Prostate gland (tissue), 2 donors: ENCODE measurements at regions not wholly inside any gene's neighbourhood (a gene's known extent, or its start where the extent isn't known, plus 50 kb on each side); places are given as distances from the start of the nearest gene placed in this dataset.
A peak's percentile ranks its signal among the peaks of the same experiment; 100 is the strongest.

ENCODE experiments used
- DNase-seq: peaks from one replicate; pipeline ENCODE4 v3.0.0-alpha.2; 2019; ENCODE audit warnings: low spot score
- H3K27ac ChIP-seq, 2 donors: fragments of 200-600 bp; sonication (generic); 2 replicates each; pipeline ENCODE4 v1.5.1; 2017 to 2019
- H3K27me3 ChIP-seq: fragments of 200-600 bp; sonication (generic); replicated peaks from 2 replicates; pipeline ENCODE4 v1.5.1; 2019; ENCODE audit not compliant: insufficient read depth
- H3K36me3 ChIP-seq, 2 donors: fragments of 200-600 bp; sonication (generic); 1 replicate in 1 of 2; 2 replicates in 1 of 2; pipeline versions ENCODE4 v1.5.1 to v1.8.1; 2017 to 2019
- H3K4me1 ChIP-seq: fragments of 200-600 bp; sonication (generic); replicated peaks from 2 replicates; pipeline ENCODE4 v1.5.1; 2019
- H3K4me3 ChIP-seq, 2 donors: fragments of 200-600 bp; sonication (generic); 2 replicates each; pipeline ENCODE4 v1.5.1; 2017 to 2019
- H3K9me3 ChIP-seq: fragments of 200-600 bp; sonication (generic); 2 replicates; pipeline ENCODE4 v1.5.1; 2017
- CTCF ChIP-seq, 4 experiments: fragments of 200-600 bp in 2 of 4; fragments of 450-650 bp in 2 of 4; sonication (generic) in 2 of 4; IDR thresholded peaks; 1 replicate in 3 of 4; 2 replicates in 1 of 4; pipeline ENCODE4 v1.5.1; 2016 to 2019; ENCODE audit warnings: antibody characterized with exemption in 4 of 4, mild to moderate bottlenecking in 2 of 4, moderate library complexity in 2 of 4
- POLR2A ChIP-seq: fragments of 450-650 bp; IDR thresholded peaks from one replicate; pipeline ENCODE4 v1.6.1; 2016; ENCODE audit warnings: antibody characterized with exemption, mild to moderate bottlenecking
- POLR2AphosphoS5 ChIP-seq: sonication (generic); formaldehyde crosslinking; IDR thresholded peaks from one replicate; pipeline ENCODE4 v1.6.1; 2017; ENCODE audit warnings: antibody characterized with exemption
- WGBS: methylation state at CpG from one replicate; pipeline ENCODE4 v1.1.5; 2018; 5-methylcytosine and 5-hydroxymethylcytosine counted together
- intact Hi-C: fragments of 100-400 bp; cut with DNase I; formaldehyde crosslinking; loops from one replicate; pipeline ENCODE4 v1.14.2; 2022

DNA sequence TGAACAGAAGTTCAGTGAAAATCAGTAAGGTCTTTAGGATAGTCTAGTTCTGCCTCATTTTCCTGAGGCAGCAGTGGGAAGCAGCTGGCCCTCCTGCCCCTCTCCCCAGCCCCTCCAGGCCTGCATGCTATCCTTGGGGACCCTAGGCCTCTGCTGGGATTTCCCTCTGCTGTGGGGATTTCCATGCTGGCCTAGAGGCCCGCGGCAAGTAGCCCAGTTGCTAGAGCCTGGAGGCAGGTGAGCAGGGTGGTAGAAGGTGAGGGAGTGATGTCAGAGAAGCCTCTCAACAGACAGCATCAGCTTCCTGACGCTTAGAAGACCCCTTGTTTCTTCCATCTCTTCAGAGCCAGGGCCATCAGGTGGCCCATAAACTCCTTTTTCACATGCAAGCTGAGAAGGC lies 305.8 kb upstream of the THBS1 start:
- intact Hi-C loops = no loop called here
- Histone ChIP-seq H3K9me3 (no peaks in the 10 kb centered on the region), H3K36me3 (no peaks in the 10 kb centered on the region), H3K27me3 (no peaks in the 10 kb centered on the region), H3K4me3 (no peak overlapping the region), H3K4me1 (peaks cover 17% of the 10 kb centered on the region), H3K27ac (peak overlapping the region; percentile 66 to 75)
- no peak for DNase-seq
- TF ChIP-seq CTCF (IDR thresholded peaks at IDR 0.05) = no peak
- no peak for TF ChIP-seq POLR2AphosphoS5
- no peak for TF ChIP-seq POLR2A
- WGBS = 74% methylated on average over 3 of the region's 3 CpGs

DNA sequence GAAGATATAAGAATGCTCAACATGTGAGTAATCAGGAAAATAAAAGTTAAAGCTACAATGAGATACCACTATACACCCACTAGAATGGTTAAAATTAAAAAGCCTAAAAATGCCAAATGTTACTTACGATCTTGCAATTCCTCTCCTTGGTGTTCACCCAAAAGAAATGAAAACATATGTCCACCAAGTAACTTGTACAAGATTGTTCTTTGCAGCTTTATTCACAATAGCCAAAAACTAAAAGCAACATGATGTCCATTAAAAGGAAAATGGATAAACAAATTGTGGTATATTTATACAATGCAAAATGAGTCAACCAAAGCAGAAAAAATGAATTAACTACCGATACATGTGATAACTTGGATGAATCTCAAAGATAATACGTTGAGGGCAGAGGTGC lies 301.6 kb upstream of the THBS1 start:
- DNase-seq = no peak

GRCh38 chr15:39281094-39281493 lies 299.8 kb upstream of the THBS1 start:
- Histone ChIP-seq H3K9me3 (no peaks in the 10 kb centered on the region), H3K27ac (no peak overlapping the region), H3K4me1 (no peaks in the 10 kb centered on the region), H3K27me3 (no peaks in the 10 kb centered on the region), H3K36me3 (no peaks in the 10 kb centered on the region), H3K4me3 (no peak overlapping the region)
- 57% methylated on average over 1 of the region's 1 CpG for WGBS
- no peak for DNase-seq
- TF ChIP-seq CTCF (IDR thresholded peaks at IDR 0.05) (no peak), POLR2A (no peak), POLR2AphosphoS5 (no peak)
- intact Hi-C loops = no loop called here

More for the DNA sequence above, 301.6 kb upstream of the THBS1 start:
- Histone ChIP-seq H3K27ac (no peak overlapping the region), H3K4me3 (no peak overlapping the region), H3K27me3 (no peaks in the 10 kb centered on the region), H3K36me3 (no peaks in the 10 kb centered on the region), H3K4me1 (peaks cover 14% of the 10 kb centered on the region), H3K9me3 (no peaks in the 10 kb centered on the region)
- WGBS = 75% methylated on average over 3 of the region's 3 CpGs
- intact Hi-C loops = no loop called here
- TF ChIP-seq POLR2AphosphoS5 = no peak
- TF ChIP-seq CTCF (IDR thresholded peaks at IDR 0.05) = no peak
- no peak for TF ChIP-seq POLR2A

DNA sequence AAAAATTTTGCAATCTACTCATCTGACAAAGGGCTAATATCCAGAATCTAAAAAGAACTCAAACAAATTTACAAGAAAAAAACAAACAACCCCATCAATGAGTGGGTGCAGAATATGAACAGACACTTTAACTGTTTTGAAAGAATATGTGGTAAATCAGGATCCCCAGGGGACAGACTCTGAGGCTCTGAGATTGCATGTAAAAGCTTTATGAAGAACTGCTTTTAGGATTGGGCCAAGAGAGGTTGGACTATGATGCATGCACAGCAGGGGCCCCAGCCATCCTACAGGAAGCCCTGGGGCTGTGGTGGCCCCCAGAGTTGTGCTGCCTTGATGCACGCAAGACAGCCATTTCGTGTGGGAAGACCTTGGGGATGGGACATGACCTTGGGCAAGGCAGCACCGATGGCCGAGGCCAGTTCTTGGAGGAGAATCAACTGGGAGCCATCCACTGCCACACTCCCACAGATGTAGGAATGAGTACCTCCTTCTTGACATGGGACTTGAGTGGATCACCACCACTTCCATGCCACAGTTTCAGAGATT lies 298.1 kb upstream of the THBS1 start:
- Histone ChIP-seq H3K4me1 (no peaks in the 10 kb centered on the region), H3K36me3 (no peaks in the 10 kb centered on the region), H3K27me3 (no peaks in the 10 kb centered on the region), H3K9me3 (no peaks in the 10 kb centered on the region), H3K27ac (no peak overlapping the region), H3K4me3 (no peak overlapping the region)
- intact Hi-C loops = no loop called here
- TF ChIP-seq POLR2AphosphoS5 (no peak), POLR2A (no peak), CTCF (IDR thresholded peaks at IDR 0.05) (no peak)
- no peak for DNase-seq
- 84% methylated on average over 4 of the region's 4 CpGs for WGBS

DNA sequence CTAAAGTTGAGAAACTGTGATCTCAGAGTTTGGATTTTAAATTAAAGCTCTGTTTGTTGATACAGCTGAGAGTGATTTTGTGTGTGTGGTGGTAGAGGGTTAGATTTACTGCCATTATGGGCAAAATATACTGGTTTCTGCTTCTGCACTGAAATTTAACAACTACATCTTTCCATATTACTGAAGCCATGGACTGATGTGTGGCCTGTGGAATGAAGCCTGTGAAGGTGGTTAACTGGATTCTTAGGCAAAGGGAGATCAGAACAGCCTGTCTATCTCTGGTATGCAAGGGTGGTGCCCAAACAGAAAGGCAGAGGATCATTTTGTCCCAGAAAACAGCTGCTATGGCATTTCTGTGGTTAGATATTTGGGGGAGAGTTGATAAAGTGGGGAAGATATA lies 297.3 kb upstream of the THBS1 start:
- no peak overlapping the region for H3K4me3 ChIP-seq
- no peaks in the 10 kb centered on the region for H3K9me3 ChIP-seq
- H3K36me3 ChIP-seq = no peaks in the 10 kb centered on the region
- H3K4me1 ChIP-seq = no peaks in the 10 kb centered on the region
- H3K27me3 ChIP-seq = no peaks in the 10 kb centered on the region
- DNase-seq = no peak
- TF ChIP-seq POLR2AphosphoS5 = no peak
- no peak for TF ChIP-seq CTCF (IDR thresholded peaks at IDR 0.05)
- TF ChIP-seq POLR2A = no peak
- H3K27ac ChIP-seq = no peak overlapping the region
- intact Hi-C loops = no loop called here
